Breast epithelium (tissue), 4 donors: ENCODE measurements at regions not wholly inside any gene's neighbourhood (a gene's known extent, or its start where the extent isn't known, plus 50 kb on each side); places are given as distances from the start of the nearest gene placed in this dataset.

Experiments used
- DNase-seq, 2 donors: peaks; one replicate each; pipeline ENCODE4 v3.0.0-alpha.2; 2019; ENCODE audit warnings: low spot score in 2 of 2
- H3K27ac ChIP-seq, 2 donors: fragments of 200-600 bp; sonication (generic) in 1 of 2; one replicate each; pipeline ENCODE4 v1.5.1; 2016 to 2019; ENCODE audit warnings: mild to moderate bottlenecking in 1 of 2
- H3K27me3 ChIP-seq, 2 donors: fragments of 200-600 bp; sonication (generic) in 1 of 2; one replicate each; pipeline versions ENCODE4 v1.5.1 to v1.6.0; 2017 to 2019; ENCODE audit warnings: control low read depth in 1 of 2, mild to moderate bottlenecking in 1 of 2
- H3K36me3 ChIP-seq: fragments of 200-600 bp; one replicate; pipeline ENCODE4 v1.5.1; 2019
- H3K4me1 ChIP-seq, 2 donors: fragments of 200-600 bp; sonication (generic); one replicate each; pipeline ENCODE4 v1.5.1; 2016 to 2019; ENCODE audit warnings: control low read depth in 1 of 2
- H3K4me3 ChIP-seq, 3 donors: fragments of 200-600 bp; sonication (generic); 1 replicate in 2 of 3; 2 replicates in 1 of 3; pipeline ENCODE4 v1.5.1; 2016 to 2019; ENCODE audit warnings: mild to moderate bottlenecking in 3 of 3, moderate library complexity in 2 of 3
- H3K9me3 ChIP-seq, 2 donors: fragments of 200-600 bp; sonication (generic) in 1 of 2; one replicate each; pipeline ENCODE4 v1.5.1; 2016 to 2019; ENCODE audit warnings: control low read depth in 1 of 2
- POLR2A ChIP-seq: fragments of 450-650 bp; IDR thresholded peaks from one replicate; pipeline ENCODE4 v1.6.1; 2016; ENCODE audit warnings: antibody characterized with exemption, mild to moderate bottlenecking, moderate library complexity
- POLR2AphosphoS5 ChIP-seq, 3 donors: sonication (generic); formaldehyde crosslinking; IDR thresholded peaks; one replicate each; pipeline ENCODE4 v1.6.1; 2017; ENCODE audit warnings: antibody characterized with exemption in 3 of 3
- intact Hi-C: fragments of 100-400 bp; cut with DNase I; formaldehyde crosslinking; loops from one replicate; pipeline ENCODE4 v1.15.1; 2023; ENCODE audit warnings: low total_unique reads
- TF ChIP-seq, protein P1 (sequence below), 3 donors: fragments of 450-650 bp; IDR thresholded peaks; one replicate each; pipeline ENCODE4 v1.5.1; 2016 to 2017; ENCODE audit warnings: antibody characterized with exemption in 3 of 3, mild to moderate bottlenecking in 3 of 3, moderate library complexity in 3 of 3

DNA sequence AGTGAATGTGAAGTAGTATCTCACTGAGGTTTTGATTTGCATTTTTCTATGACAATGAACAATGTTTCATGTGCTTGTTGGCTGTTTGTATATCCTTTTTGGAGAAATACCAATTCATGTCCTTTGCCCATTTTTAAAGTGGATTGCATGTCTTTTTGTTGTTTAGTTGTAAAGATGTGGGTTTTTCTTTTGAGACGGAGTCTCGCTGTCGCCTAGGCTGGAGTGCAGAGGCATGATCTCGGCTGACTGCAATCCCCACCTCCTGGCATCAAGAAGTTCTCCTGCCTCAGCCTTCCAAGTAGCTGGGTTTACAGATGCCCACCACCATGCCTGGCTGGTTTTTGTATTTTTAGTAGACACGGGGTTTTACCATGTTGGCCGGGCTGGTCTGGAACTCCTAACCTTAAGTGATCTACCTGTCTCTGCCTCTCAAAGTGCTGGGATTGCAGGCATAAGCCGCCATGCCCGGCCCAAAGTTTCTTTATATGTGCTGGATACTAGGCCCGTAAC is 236.7 kb downstream of the MYCN start:
- Histone ChIP-seq H3K27ac (no peak overlapping the region), H3K4me1 (no peaks in the 10 kb centered on the region), H3K4me3 (no peak overlapping the region), H3K9me3 (no peaks in the 10 kb centered on the region), H3K27me3 (no peaks in the 10 kb centered on the region), H3K36me3 (no peaks in the 10 kb centered on the region)
- no peak for DNase-seq
- intact Hi-C loops, result no loop called here
- TF ChIP-seq POLR2A (no peak), POLR2AphosphoS5 (IDR thresholded peaks at IDR 0.05) (no peak)
- TF ChIP-seq, protein P1, sequence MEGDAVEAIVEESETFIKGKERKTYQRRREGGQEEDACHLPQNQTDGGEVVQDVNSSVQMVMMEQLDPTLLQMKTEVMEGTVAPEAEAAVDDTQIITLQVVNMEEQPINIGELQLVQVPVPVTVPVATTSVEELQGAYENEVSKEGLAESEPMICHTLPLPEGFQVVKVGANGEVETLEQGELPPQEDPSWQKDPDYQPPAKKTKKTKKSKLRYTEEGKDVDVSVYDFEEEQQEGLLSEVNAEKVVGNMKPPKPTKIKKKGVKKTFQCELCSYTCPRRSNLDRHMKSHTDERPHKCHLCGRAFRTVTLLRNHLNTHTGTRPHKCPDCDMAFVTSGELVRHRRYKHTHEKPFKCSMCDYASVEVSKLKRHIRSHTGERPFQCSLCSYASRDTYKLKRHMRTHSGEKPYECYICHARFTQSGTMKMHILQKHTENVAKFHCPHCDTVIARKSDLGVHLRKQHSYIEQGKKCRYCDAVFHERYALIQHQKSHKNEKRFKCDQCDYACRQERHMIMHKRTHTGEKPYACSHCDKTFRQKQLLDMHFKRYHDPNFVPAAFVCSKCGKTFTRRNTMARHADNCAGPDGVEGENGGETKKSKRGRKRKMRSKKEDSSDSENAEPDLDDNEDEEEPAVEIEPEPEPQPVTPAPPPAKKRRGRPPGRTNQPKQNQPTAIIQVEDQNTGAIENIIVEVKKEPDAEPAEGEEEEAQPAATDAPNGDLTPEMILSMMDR (IDR thresholded peaks at IDR 0.05), result no peak

DNA sequence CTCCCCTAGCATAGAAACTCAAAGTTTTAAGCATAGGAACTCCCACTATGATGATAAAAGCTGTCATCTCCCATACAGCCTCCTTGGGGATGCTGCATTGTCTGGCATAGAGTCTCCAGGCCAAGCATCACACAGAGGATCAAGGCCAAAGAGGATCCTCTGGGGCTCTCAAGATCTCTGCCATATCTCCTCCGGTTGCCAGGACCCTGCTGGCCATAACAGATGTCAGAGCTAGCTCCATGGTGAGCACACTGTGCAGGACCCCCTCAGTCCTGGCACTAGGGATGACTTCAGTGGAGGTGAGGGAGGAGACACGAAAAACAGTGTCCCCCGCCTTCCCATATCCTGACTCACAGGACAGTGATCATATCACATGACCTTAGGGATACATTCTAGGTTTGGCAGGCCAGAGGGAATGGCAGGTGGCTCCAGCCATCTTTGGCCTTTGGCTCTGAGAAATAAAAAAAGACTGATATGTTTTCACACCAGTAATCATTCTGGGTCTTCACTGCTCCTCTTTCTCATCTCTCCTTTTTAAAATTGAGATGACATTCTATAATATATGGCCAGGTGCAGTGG is 235.0 kb downstream of the MYCN start:
- H3K4me1 ChIP-seq, result no peaks in the 10 kb centered on the region
- H3K27ac ChIP-seq, result no peak overlapping the region
- no peak for TF ChIP-seq POLR2A
- TF ChIP-seq, protein P1 (IDR thresholded peaks at IDR 0.05), result no peak
- no peak for TF ChIP-seq POLR2AphosphoS5 (IDR thresholded peaks at IDR 0.05)
- intact Hi-C loops, result no loop called here
- DNase-seq, result no peak
- H3K27me3 ChIP-seq, result no peaks in the 10 kb centered on the region
- H3K9me3 ChIP-seq, result no peaks in the 10 kb centered on the region
- no peak overlapping the region for H3K4me3 ChIP-seq
- no peaks in the 10 kb centered on the region for H3K36me3 ChIP-seq

DNA sequence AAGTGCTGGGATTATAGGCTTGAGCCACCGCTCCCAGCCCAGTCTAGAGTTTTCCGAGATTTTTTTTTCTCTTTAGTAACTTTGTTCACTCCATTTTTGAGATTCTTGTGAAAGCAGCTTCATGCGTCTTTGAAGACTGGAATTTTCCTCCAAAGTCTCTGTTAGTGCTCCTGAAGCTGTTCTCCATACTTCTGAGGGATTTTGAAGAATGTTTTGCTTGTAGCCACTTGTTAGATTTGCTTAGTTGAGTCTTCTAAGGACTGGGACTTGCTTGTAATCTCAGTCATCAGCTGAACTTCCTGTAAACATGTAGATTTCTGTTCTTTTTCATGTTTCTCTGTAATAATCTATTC is 234.3 kb downstream of the MYCN start:
- no peak overlapping the region for H3K27ac ChIP-seq
- no peaks in the 10 kb centered on the region for H3K27me3 ChIP-seq
- no peak overlapping the region for H3K4me3 ChIP-seq
- no peaks in the 10 kb centered on the region for H3K4me1 ChIP-seq
- H3K9me3 ChIP-seq, result no peaks in the 10 kb centered on the region
- no peak for DNase-seq
- intact Hi-C loops, result no loop called here
- H3K36me3 ChIP-seq, result no peaks in the 10 kb centered on the region
- TF ChIP-seq POLR2A, result no peak
- no peak for TF ChIP-seq POLR2AphosphoS5 (IDR thresholded peaks at IDR 0.05)
- TF ChIP-seq, protein P1 (IDR thresholded peaks at IDR 0.05), result no peak

DNA sequence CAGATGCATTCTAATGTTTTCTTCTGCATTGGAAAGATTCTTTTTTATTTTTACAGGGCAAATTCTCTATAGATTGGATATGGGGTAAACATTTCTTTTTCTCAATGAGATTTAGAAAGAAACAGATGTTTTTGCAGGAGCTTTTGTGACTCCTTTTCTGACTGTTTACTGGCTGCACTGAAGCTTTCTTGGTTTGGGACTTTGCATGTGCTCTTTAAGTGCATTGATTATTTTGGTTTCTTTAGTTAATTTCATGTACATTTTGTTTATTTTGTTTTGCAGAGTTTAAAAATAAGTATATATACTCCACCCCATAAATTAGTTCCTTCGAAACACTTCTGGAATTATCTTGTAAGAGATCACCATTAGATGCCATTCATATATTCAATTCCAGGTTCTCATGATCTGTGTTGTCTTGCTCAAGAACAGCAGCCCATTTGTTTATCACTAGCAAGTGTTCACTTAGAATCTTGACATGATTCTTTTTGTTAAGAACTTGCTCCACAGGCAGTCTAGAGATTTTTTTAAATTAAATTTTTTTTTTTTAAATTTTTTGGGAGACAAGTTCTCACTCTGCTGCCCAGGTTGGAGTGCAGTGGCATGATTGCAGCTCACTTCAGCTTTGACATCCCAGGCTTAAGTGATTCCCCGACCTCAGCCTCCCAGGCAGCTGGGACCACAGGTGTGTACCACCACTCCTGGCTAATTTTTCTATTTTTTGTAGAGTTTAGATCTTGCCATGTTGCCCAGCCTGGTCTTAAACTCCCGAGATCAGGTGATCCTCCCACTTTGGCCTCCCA is 233.7 kb downstream of the MYCN start:
- Histone ChIP-seq H3K4me1 (no peaks in the 10 kb centered on the region), H3K9me3 (no peaks in the 10 kb centered on the region), H3K27ac (no peak overlapping the region), H3K27me3 (no peaks in the 10 kb centered on the region), H3K4me3 (no peak overlapping the region), H3K36me3 (no peaks in the 10 kb centered on the region)
- no peak for DNase-seq
- intact Hi-C loops, result no loop called here
- no peak for TF ChIP-seq POLR2A
- TF ChIP-seq, protein P1 (IDR thresholded peaks at IDR 0.05), result no peak
- no peak for TF ChIP-seq POLR2AphosphoS5 (IDR thresholded peaks at IDR 0.05)
